Sigmoid colon (tissue), 4 donors: ENCODE measurements at regions not wholly inside any gene's neighbourhood (a gene's known extent, or its start where the extent isn't known, plus 50 kb on each side); places are given as distances from the start of the nearest gene placed in this dataset.

Experiments used
- CTCF ChIP-seq, 4 experiments: fragments of 450-650 bp in 3 of 4; fragments of 200-600 bp in 1 of 4; IDR thresholded peaks; one replicate each; pipeline ENCODE4 v1.5.1; 2016 to 2019; ENCODE audit warnings: antibody characterized with exemption in 4 of 4, mild to moderate bottlenecking in 3 of 4, moderate library complexity in 2 of 4
- EP300 ChIP-seq, 4 donors: sonication (generic); formaldehyde crosslinking; IDR thresholded peaks; one replicate each; pipeline ENCODE4 v1.6.1; 2017; ENCODE audit warnings: antibody characterized with exemption in 4 of 4
- POLR2A ChIP-seq, 2 donors: fragments of 450-650 bp; IDR thresholded peaks; one replicate each; pipeline ENCODE4 v1.6.1; 2016; ENCODE audit warnings: antibody characterized with exemption in 2 of 2, mild to moderate bottlenecking in 2 of 2, moderate library complexity in 2 of 2

GRCh38 chr12:58504143-58504938 lies 416.0 kb downstream of the LRIG3 start:
- no peak for TF ChIP-seq CTCF (IDR thresholded peaks at IDR 0.05)
- no peak for TF ChIP-seq POLR2A (IDR thresholded peaks at IDR 0.05)
- TF ChIP-seq EP300 (IDR thresholded peaks at IDR 0.05): no peak
